H9 (cell line): ENCODE measurements at regions not wholly inside any gene's neighbourhood (a gene's known extent, or its start where the extent isn't known, plus 50 kb on each side); places are given as distances from the start of the nearest gene placed in this dataset.

ENCODE experiments used
- DNase-seq: peaks from one replicate; pipeline ENCODE4 v3.0.0-alpha.2; 2017
- H2AFZ ChIP-seq: one replicate; pipeline ENCODE4 v1.6.1; 2013; ENCODE audit warnings: mild to moderate bottlenecking, low read length, control low read depth, moderate library complexity
- H2AK5ac ChIP-seq: 2 replicates; pipeline ENCODE4 v1.6.1; 2013; ENCODE audit warnings: low read length, control low read depth, mixed read lengths; ENCODE audit not compliant: insufficient read length
- H2BK120ac ChIP-seq: one replicate; pipeline ENCODE4 v1.6.1; 2013; ENCODE audit warnings: low read depth, mild to moderate bottlenecking, low read length, control low read depth, inconsistent platforms; ENCODE audit not compliant: poor library complexity, severe bottlenecking
- H2BK12ac ChIP-seq: 2 replicates; pipeline ENCODE4 v1.6.1; 2013; ENCODE audit warnings: low read length, control low read depth, mixed read lengths, low read depth; ENCODE audit not compliant: insufficient read length
- H2BK15ac ChIP-seq: 2 replicates; pipeline ENCODE4 v1.6.1; 2013; ENCODE audit warnings: low read depth, low read length, control low read depth
- H2BK20ac ChIP-seq: one replicate; pipeline ENCODE4 v1.6.1; 2013; ENCODE audit warnings: low read depth, mild to moderate bottlenecking, low read length, control low read depth, inconsistent platforms; ENCODE audit not compliant: poor library complexity, severe bottlenecking
- H2BK5ac ChIP-seq: 2 replicates; pipeline ENCODE4 v1.6.1; 2013; ENCODE audit warnings: low read length, control low read depth, mixed read lengths; ENCODE audit not compliant: insufficient read length
- H3K14ac ChIP-seq: 2 replicates; pipeline ENCODE4 v1.6.1; 2013; ENCODE audit warnings: low read length, control low read depth; ENCODE audit not compliant: insufficient read depth
- H3K18ac ChIP-seq: 2 replicates; pipeline ENCODE4 v1.6.1; 2013; ENCODE audit warnings: low read depth, mild to moderate bottlenecking, mixed read lengths, low read length, control low read depth; ENCODE audit not compliant: insufficient read length
- H3K23ac ChIP-seq: 2 replicates; pipeline ENCODE4 v1.6.1; 2013; ENCODE audit warnings: low read length, control low read depth, mixed read lengths, low read depth; ENCODE audit not compliant: insufficient read length
- H3K23me2 ChIP-seq: 2 replicates; pipeline ENCODE4 v1.6.1; 2013; ENCODE audit warnings: low read depth, mild to moderate bottlenecking, mixed read lengths, low read length, control low read depth; ENCODE audit not compliant: insufficient read length, poor library complexity, severe bottlenecking
- H3K27ac ChIP-seq: 2 replicates; pipeline ENCODE4 v1.5.1; 2013; ENCODE audit warnings: low read length, control low read depth, mixed read lengths, low read depth; ENCODE audit not compliant: insufficient read length
- H3K27me3 ChIP-seq: 2 replicates; pipeline ENCODE4 v1.6.1; 2013; ENCODE audit warnings: low read length, control low read depth, inconsistent platforms; ENCODE audit not compliant: insufficient read depth
- H3K4ac ChIP-seq: 2 replicates; pipeline ENCODE4 v1.6.1; 2013; ENCODE audit warnings: low read depth, mild to moderate bottlenecking, control low read depth, inconsistent platforms, low read length, moderate library complexity
- H3K4me1 ChIP-seq: 2 replicates; pipeline ENCODE4 v1.6.1; 2013; ENCODE audit warnings: low read length, control low read depth, inconsistent platforms; ENCODE audit not compliant: insufficient read depth
- H3K4me2 ChIP-seq: 2 replicates; pipeline ENCODE4 v1.6.1; 2013; ENCODE audit warnings: low read length, control low read depth, mixed read lengths; ENCODE audit not compliant: insufficient read length, insufficient read depth
- H3K56ac ChIP-seq: 2 replicates; pipeline ENCODE4 v1.6.1; 2013; ENCODE audit warnings: low read depth, mild to moderate bottlenecking, mixed read lengths, low read length, control low read depth; ENCODE audit not compliant: insufficient read length
- H3K79me1 ChIP-seq: 2 replicates; pipeline ENCODE4 v1.6.1; 2013; ENCODE audit warnings: low read depth, mild to moderate bottlenecking, moderate library complexity, low read length, control low read depth, inconsistent platforms; ENCODE audit not compliant: insufficient read depth, poor library complexity, severe bottlenecking
- H3K79me2 ChIP-seq: 2 replicates; pipeline ENCODE4 v1.6.1; 2013; ENCODE audit warnings: low read length, control low read depth, inconsistent platforms; ENCODE audit not compliant: insufficient read depth
- H3K9ac ChIP-seq: 2 replicates; pipeline ENCODE4 v1.6.1; 2013; ENCODE audit warnings: low read length, control low read depth, mixed read lengths; ENCODE audit not compliant: insufficient read length; ENCODE audit errors: extremely low read depth
- H3K9me3 ChIP-seq: one replicate; pipeline ENCODE4 v1.6.1; 2013; ENCODE audit warnings: low read depth, low read length, inconsistent platforms; ENCODE audit not compliant: control insufficient read depth
- H3T11ph ChIP-seq: one replicate; pipeline ENCODE4 v1.6.1; 2013; ENCODE audit warnings: mild to moderate bottlenecking, low read length, control low read depth, inconsistent platforms
- H4K20me1 ChIP-seq: one replicate; pipeline ENCODE4 v1.6.1; 2013; ENCODE audit not compliant: control insufficient read depth, insufficient read length, insufficient read depth
- H4K5ac ChIP-seq: 2 replicates; pipeline ENCODE4 v1.6.1; 2013; ENCODE audit warnings: low read depth, mild to moderate bottlenecking, mixed read lengths, low read length, control low read depth; ENCODE audit not compliant: insufficient read length
- H4K8ac ChIP-seq: replicated peaks from 2 replicates; pipeline ENCODE4 v1.6.1; 2013; ENCODE audit warnings: low read length, control low read depth, mixed read lengths, low read depth; ENCODE audit not compliant: insufficient read length
- H4K91ac ChIP-seq: 2 replicates; pipeline ENCODE4 v1.6.1; 2013; ENCODE audit warnings: low read depth, mild to moderate bottlenecking, moderate library complexity, mixed read lengths, low read length, control low read depth; ENCODE audit not compliant: insufficient read length
- H3K27ac Mint-ChIP-seq, 3 experiments: 2 replicates in 2 of 3; 3 replicates in 1 of 3; pipeline ENCODE4 v1.8.0; 2020 to 2021; ENCODE audit warnings: mixed read lengths in 3 of 3, mild to moderate bottlenecking in 1 of 3, moderate library complexity in 1 of 3
- H3K27me3 Mint-ChIP-seq: 2 replicates; pipeline ENCODE4 v1.8.0; 2021; ENCODE audit warnings: low read depth, mild to moderate bottlenecking, moderate library complexity, mixed read lengths
- H3K36me3 Mint-ChIP-seq, 3 experiments: 2 replicates in 2 of 3; 3 replicates in 1 of 3; pipeline ENCODE4 v1.8.0; 2020 to 2021; ENCODE audit warnings: low read depth in 3 of 3, mixed read lengths in 3 of 3; ENCODE audit not compliant: insufficient read depth in 1 of 3
- H3K4me1 Mint-ChIP-seq, 2 experiments: 2 replicates each; pipeline ENCODE4 v1.8.0; 2020; ENCODE audit warnings: mixed read lengths in 2 of 2
- H3K4me3 Mint-ChIP-seq, 2 experiments: 2 replicates in 1 of 2; 3 replicates in 1 of 2; pipeline ENCODE4 v1.8.0; 2020 to 2021; ENCODE audit warnings: mild to moderate bottlenecking in 2 of 2, mixed read lengths in 2 of 2, moderate library complexity in 1 of 2
- H3K9me3 Mint-ChIP-seq, 2 experiments: 2 replicates in 1 of 2; 3 replicates in 1 of 2; pipeline ENCODE4 v1.8.0; 2020; ENCODE audit warnings: mild to moderate bottlenecking in 2 of 2, mixed read lengths in 2 of 2, moderate library complexity in 1 of 2
- CTCF ChIP-seq: fragments of 200-600 bp; sonication (generic); conservative IDR thresholded peaks from 3 replicates; pipeline ENCODE4 v1.8.0; 2021; ENCODE audit warnings: antibody characterized with exemption, mild to moderate bottlenecking
- WGBS: extraction: QIAGEN DNeasy Blood & Tissue Kit; methylation state at CpG from one replicate; pipeline ENCODE4 v1.1.7; 2013; ENCODE audit warnings: missing lambda C conversion rate, low lambda C conversion rate, mixed read lengths; ENCODE audit not compliant: insufficient read length; ENCODE audit errors: extremely low coverage; 5-methylcytosine and 5-hydroxymethylcytosine counted together

GRCh38 chr6:134115715-134116074, 63.3 kb upstream of the SLC2A12 start:
- no peaks in the 10 kb centered on the region for H3K23me2 ChIP-seq
- no peak overlapping the region for H2BK5ac ChIP-seq
- Mint-ChIP-seq H3K27me3 (peaks cover 5% of the 10 kb centered on the region; the same call in 1 of the 2 replicates), H3K27ac (no peak overlapping the region; a peak in 1 of 7 replicates), H3K36me3 (no peaks in the 10 kb centered on the region; a peak in 1 of 7 replicates), H3K4me3 (no peak overlapping the region), H3K9me3 (peaks cover 0 to 3% of the 10 kb centered on the region in 2 experiments; a peak in 1 of 5 replicates), H3K4me1 (no peaks in the 10 kb centered on the region)
- H3K14ac ChIP-seq = no peak overlapping the region
- no peak overlapping the region for H2AK5ac ChIP-seq
- no CpG with 5 or more reads among the region's 7 CpGs for WGBS
- H3K56ac ChIP-seq = no peak overlapping the region
- no peak overlapping the region for H2BK120ac ChIP-seq
- no peaks in the 10 kb centered on the region for H4K20me1 ChIP-seq
- no peak overlapping the region for H4K91ac ChIP-seq
- H2AFZ ChIP-seq = no peak overlapping the region
- no peaks in the 10 kb centered on the region for H3K79me2 ChIP-seq
- H2BK15ac ChIP-seq = no peak overlapping the region
- H3T11ph ChIP-seq = no peak overlapping the region
- no peak overlapping the region for H4K8ac ChIP-seq
- DNase-seq = no peak
- no peaks in the 10 kb centered on the region for H3K79me1 ChIP-seq
- H3K9me3 ChIP-seq = no peaks in the 10 kb centered on the region
- H3K4me2 ChIP-seq = no peak overlapping the region
- no peak overlapping the region for H3K9ac ChIP-seq
- H3K27ac ChIP-seq = no peak overlapping the region
- H3K18ac ChIP-seq = no peak overlapping the region
- no peaks in the 10 kb centered on the region for H3K27me3 ChIP-seq
- H2BK12ac ChIP-seq = no peak overlapping the region
- TF ChIP-seq CTCF = no peak
- no peaks in the 10 kb centered on the region for H3K4me1 ChIP-seq
- no peak overlapping the region for H3K4ac ChIP-seq
- H3K23ac ChIP-seq = no peak overlapping the region
- no peak overlapping the region for H4K5ac ChIP-seq
- no peak overlapping the region for H2BK20ac ChIP-seq
